DMS53 treated with DMSO at 0.1 percent for 48 hours (cell line): ENCODE measurements at regions not wholly inside any gene's neighbourhood (a gene's known extent, or its start where the extent isn't known, plus 50 kb on each side); places are given as distances from the start of the nearest gene placed in this dataset.
"Not testable (repeated sequence)": the region's sequence is repeated elsewhere in the genome, so short reads cannot be mapped to it uniquely, and the experiment has no call there.

Source experiments
- DNase-seq: peaks from one replicate; lab custom pipeline; 2025; ENCODE audit not compliant: unreplicated experiment; lab: John Stamatoyannopoulos, UW

- no peak for DNase-seq
Observed at GRCh38 chr13:65959305-65959704, 1270.8 kb downstream of the PCDH9 start.

DNA sequence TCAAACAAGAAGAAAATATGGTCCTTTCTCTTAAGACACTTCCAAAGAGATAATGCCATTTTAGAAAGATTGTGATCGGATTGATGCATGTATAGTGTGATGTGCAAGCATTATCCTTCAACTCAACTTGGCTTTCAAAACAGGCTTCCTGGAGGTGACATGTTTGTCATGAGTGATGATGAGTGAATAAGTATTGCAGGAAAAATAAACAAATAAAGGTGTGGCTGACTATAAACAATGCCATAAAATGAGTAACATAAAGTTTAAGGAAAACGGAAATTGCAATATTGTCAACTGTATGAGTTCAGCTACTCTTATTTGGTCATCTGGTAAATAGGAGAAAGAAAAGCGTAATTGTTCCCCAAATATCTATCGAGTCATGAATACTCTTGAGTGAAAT, 1283.7 kb downstream of the PCDH9 start:
- DNase-seq, result no peak

DNA sequence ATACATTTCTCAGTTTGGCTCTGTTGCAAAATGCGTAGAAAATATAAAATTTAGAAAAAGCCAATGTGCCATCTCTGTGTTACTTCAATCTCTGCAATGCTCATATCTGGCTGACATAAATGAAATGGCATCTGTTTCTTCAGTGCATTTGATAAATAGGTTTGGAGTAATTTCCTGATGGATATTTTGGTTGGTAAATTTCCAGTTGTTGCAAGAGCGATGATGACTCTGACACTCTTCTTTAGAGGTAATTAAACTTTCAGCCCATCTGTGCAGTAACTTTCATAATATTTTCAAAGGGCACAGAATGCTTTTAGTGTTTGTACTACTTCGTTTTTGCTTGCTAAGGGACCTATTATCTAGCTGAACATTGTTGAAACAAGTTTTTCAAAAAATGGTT, 1286.4 kb downstream of the PCDH9 start:
- no peak for DNase-seq

DNA sequence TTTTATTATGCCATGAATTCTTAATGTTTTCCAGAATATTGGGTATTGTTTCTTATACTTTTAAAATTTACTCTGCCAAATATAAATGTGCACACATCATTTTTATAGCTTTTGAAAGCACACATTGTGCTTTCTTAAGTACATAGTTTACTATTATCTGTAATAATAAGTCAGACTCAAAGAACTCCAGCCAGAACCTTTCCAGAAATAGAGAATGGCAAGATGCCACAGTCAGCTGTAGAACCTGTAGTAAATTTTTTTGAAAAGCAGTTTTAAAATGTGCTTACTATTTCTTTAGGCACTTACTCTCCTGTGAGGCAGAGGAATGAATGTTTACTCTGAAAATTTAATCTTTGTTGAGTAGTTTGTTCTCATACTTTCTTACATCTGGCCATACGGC, 1287.1 kb downstream of the PCDH9 start:
- DNase-seq, result no peak

- DNase-seq, result no peak
Observed at GRCh38 chr13:65940720-65941119, 1289.4 kb downstream of the PCDH9 start.

- DNase-seq, result no peak
Observed at GRCh38 chr13:65937251-65937650, 1292.9 kb downstream of the PCDH9 start.

DNA sequence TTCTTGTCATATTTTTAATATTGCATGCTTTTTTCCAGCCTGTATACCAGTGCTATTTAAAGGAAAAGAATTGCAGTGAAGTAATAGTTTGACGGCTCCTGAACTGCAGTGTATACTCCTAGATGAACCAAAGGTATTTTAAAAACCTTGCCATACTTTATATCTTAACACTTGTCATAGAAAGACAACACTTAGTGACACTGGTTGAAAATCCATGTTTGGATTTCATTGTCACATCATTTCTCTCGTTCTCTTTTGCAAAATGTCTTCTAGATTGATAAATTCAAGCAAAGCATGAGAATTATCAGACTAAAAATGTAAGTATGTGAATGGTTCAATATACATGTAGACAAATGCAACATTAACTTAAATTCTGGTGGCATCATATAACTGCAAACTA, 1293.9 kb downstream of the PCDH9 start:
- DNase-seq, result no peak

GRCh38 chr13:65932587-65933239, 1297.4 kb downstream of the PCDH9 start:
- no peak for DNase-seq

- DNase-seq, result no peak
Observed at GRCh38 chr13:65932013-65932412, 1298.1 kb downstream of the PCDH9 start.

GRCh38 chr13:65929436-65929835, 1300.7 kb downstream of the PCDH9 start:
- no peak for DNase-seq

DNA sequence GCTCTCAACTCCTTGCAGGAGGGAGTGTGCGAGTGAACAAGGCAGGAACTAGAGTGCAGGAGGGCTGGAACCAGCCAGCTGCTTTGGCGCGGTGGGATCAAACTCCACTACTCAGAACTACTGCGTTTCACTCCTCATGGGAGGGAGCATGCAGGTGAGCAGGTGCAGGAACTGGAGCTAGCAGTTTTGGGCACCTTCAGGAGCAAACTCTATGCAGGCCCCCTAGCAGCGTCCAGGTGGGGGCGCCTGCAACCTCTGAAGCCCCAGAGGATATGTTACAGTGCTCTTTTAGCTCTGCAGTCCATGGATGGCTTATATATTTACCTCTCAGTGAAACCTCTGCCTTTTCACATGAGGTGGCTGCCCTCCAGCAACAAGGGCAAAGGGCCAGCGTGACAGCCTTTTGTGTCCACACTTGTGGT, 1303.4 kb downstream of the PCDH9 start:
- DNase-seq, result peak; percentile 32

- DNase-seq, result not testable (repeated sequence)
Observed at GRCh38 chr13:65922846-65923245, 1307.3 kb downstream of the PCDH9 start.

- DNase-seq, result no peak
Observed at GRCh38 chr13:65921933-65922332, 1308.2 kb downstream of the PCDH9 start.

DNA sequence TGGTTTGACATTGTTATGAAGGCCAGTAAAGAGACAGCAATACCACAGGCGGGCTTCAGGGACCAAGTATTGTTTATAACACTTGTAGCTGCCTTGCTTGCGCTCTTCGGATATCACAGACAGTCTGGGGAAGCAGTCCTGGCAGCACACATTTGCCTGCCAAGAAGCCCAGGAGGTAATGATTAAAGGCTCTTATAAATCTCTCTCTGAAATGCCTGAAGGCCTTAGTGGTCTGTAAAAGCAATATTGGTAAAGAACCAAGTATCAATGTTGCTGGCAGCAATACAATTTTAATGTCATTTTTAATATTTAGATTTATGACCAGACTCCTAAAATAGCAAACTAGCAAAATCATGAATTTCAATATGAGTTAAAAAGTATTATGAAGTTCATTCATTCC, 1312.4 kb downstream of the PCDH9 start:
- DNase-seq, result no peak

DNA sequence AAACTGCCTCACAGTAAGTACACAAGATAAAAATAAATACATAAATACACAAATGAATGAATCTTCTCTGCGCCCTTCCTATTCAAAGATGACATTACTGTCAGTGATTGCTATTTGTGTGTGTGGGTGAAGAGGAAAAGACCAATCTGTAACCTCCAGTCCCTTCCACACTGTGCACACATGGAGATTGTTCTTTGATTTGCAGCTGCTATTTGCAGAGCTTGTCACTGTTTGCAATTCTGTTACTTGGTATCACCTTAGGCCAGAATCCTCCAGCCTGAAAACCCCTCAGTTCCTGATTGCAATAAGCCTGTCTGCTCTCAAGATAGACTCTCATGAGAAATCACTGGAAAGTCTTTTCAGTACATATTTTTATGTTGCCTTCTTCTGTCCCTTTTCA, 1314.9 kb downstream of the PCDH9 start:
- DNase-seq, result no peak

DNA sequence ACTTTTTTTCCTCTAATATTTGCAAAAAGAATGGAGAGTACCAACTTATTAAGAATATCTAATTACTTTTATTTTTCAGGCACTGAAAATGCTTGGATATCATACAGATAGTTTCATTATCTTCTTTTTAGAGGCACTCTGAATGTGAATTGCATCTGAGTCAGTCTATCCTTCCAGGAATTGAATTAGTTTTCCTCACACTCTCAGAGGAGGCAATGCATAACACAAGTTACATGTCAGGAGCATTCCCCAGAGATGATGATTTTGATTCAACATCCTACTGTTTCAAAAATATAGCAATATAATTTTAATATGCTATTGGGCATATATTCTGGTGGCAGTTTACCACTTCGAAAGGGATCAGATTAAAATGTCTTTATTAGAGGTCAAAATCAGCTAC, 1315.4 kb downstream of the PCDH9 start:
- DNase-seq, result no peak

DNA sequence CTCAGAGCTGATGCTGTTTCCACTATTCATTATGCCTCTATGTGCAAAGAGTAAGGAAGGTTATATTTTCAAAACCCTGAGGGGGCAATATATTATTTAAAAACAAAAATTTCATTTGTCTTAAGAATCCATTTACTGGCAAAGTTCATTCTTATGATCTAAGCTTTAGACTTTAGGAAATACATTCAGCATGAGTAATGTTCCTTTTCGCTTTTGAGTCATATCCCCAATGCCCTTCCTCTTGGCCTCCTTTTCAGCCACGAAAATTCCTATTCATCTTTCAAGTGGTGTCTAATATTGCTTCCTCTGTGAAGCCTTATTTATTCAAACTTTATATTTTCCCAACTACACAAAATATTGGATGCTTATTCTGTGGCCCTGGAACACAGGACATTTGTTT, 1317.0 kb downstream of the PCDH9 start:
- no peak for DNase-seq

DNA sequence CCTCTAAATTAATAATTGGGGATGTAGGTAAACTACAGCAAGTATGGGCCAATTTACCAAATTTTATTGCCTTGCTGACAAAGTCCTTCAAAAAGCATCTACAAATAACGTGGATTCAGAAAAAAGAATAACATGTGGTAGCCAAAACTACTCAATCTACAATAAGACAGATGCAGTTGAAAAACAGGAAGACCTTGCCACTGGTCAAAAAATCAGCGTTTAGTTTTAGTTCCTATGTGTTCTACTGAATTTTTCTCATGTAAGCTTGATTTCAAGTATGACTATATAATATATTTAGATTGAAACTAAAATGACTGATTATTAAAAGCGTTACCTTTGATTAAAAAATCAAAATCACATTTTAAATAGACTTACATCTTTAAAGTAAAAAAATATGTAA, 1317.6 kb downstream of the PCDH9 start:
- no peak for DNase-seq

DNA sequence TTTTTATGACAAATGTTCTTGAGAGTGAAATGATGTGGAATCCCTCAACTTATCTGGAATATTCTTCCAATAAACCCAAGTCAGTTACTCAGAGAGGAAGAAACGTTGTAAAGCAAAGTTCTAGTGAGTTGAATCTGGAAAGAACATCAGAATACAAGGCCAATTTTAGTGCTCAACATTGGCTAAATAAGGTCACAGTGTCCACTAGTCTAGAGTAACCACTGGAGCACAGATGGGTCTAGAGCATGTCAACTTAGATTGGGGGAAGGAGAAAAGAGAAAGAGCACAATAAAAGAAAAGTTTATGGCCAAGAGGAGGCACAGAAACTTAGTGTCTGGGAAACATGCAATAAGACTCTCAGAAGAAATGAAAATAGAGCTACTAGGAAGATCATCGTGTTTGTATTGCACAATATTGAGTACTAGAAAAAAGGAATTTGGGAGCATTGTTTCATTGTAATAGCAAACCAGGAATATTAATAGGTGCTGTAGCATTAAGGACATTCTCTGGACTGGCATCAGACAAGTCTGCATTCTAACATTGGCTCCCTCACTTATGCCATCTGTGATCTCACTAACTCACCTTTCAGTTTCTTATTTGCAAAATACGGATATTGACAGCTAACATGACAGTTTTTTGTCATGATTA, 1318.5 kb downstream of the PCDH9 start:
- DNase-seq, result no peak

DNA sequence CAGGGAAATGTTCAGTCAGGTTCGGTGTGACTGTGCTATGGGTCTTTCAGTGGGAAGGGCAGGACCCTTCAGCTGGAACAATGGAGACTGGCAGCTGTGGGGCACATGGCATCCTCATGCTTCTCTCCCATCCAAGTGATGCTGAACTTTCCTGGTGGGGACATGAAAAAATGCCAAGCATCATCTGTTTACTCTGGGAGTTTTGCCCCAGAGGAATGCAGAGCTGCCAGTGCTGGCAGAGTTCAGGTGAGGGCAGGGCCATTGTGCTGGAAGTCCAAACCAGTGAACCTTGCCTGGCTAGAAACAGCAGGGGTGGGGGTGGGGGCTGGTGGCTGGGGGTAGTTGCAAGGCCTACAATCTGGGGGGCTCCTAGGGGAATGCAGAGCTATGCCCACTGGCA, 1320.6 kb downstream of the PCDH9 start:
- no peak for DNase-seq

GRCh38 chr13:65907666-65908525, 1322.2 kb downstream of the PCDH9 start:
- no peak for DNase-seq

DNA sequence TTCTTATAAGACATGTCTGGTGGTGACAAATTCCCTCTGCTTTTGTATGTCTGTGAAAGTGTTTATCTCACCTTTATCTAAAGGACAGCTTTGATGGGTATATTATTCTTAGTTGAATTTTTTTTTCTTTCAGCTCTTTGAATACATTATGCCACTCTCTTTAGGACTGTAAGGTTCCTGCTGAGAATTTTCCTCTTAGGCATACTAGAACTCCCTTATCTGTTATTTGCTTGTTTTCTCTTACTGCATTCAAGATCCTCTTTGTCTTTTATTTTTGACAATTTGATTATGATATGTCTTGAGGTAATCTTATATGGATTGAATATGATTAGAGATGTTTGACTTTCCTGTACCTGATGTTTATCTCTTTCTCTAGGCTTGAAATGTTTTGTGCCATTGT, 1328.4 kb downstream of the PCDH9 start:
- DNase-seq, result no peak
